LNCaP clone FGC (cell line): ENCODE measurements at regions not wholly inside any gene's neighbourhood (a gene's known extent, or its start where the extent isn't known, plus 50 kb on each side); places are given as distances from the start of the nearest gene placed in this dataset.

ENCODE experiments used
- DNase-seq: peaks from one replicate; pipeline ENCODE4 v3.0.0-alpha.2; 2011; ENCODE audit warnings: low read depth
- H3K4me3 ChIP-seq: 2 replicates; pipeline ENCODE4 v1.5.1; 2011; ENCODE audit warnings: mild to moderate bottlenecking, low read depth, low read length, control low read depth
- TF ChIP-seq, protein P1 (sequence below): IDR thresholded peaks from 2 replicates; pipeline ENCODE4 v1.5.1; 2012; ENCODE audit warnings: mild to moderate bottlenecking; ENCODE audit not compliant: control insufficient read depth, insufficient read depth; ENCODE audit errors: extremely low read depth

DNA sequence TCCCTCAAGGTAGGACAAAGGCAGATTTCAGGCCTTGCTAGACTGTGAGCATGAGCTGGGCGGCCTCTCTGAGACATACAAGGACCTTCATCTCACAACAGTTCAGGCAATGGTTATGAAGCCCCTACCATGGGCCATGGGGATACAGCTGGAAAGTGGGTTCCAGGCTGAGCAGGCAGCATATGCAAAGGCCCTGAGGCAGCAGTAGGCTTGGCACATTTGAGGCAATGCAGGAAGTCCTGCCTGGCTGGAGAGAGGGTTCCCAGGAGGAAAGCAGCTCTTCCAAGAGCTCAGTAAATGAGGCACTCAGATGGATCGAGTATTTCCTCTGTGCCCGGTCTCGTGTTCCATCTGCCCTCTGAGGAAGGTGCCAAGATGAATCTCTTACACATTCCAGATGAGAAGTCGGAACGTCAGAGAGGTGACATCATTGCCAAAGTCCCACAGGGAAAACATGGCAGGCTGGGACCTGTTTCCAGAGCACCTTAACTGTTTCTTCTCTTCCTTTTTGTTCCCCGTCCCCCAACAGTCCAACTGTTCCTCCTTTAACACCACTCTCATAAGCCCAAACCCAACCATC, 388.6 kb downstream of the MN1 start:
- H3K4me3 ChIP-seq = no peak overlapping the region
- no peak for DNase-seq
- TF ChIP-seq, protein P1, sequence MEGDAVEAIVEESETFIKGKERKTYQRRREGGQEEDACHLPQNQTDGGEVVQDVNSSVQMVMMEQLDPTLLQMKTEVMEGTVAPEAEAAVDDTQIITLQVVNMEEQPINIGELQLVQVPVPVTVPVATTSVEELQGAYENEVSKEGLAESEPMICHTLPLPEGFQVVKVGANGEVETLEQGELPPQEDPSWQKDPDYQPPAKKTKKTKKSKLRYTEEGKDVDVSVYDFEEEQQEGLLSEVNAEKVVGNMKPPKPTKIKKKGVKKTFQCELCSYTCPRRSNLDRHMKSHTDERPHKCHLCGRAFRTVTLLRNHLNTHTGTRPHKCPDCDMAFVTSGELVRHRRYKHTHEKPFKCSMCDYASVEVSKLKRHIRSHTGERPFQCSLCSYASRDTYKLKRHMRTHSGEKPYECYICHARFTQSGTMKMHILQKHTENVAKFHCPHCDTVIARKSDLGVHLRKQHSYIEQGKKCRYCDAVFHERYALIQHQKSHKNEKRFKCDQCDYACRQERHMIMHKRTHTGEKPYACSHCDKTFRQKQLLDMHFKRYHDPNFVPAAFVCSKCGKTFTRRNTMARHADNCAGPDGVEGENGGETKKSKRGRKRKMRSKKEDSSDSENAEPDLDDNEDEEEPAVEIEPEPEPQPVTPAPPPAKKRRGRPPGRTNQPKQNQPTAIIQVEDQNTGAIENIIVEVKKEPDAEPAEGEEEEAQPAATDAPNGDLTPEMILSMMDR = no peak

DNA sequence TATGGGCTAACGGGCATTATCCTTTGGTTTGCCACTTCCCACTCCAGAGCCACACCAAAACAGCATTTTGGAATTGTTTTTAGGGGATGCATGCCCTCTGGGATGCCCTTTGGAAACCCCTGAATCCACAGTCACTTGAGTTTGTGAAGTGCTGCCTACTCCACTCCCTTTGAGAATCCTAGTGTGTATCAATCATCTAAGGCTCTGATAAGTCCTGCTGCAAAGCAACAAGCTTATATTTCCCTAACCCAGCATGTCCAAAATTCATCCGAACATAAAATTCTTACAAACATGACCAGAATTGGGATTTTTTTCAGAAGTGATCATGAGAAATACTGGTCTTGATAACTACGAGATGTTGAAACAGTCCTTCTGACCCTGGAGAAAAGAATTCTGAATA, 387.9 kb downstream of the MN1 start:
- no peak for DNase-seq
- TF ChIP-seq, protein P1 = no peak
- H3K4me3 ChIP-seq = no peak overlapping the region

DNA sequence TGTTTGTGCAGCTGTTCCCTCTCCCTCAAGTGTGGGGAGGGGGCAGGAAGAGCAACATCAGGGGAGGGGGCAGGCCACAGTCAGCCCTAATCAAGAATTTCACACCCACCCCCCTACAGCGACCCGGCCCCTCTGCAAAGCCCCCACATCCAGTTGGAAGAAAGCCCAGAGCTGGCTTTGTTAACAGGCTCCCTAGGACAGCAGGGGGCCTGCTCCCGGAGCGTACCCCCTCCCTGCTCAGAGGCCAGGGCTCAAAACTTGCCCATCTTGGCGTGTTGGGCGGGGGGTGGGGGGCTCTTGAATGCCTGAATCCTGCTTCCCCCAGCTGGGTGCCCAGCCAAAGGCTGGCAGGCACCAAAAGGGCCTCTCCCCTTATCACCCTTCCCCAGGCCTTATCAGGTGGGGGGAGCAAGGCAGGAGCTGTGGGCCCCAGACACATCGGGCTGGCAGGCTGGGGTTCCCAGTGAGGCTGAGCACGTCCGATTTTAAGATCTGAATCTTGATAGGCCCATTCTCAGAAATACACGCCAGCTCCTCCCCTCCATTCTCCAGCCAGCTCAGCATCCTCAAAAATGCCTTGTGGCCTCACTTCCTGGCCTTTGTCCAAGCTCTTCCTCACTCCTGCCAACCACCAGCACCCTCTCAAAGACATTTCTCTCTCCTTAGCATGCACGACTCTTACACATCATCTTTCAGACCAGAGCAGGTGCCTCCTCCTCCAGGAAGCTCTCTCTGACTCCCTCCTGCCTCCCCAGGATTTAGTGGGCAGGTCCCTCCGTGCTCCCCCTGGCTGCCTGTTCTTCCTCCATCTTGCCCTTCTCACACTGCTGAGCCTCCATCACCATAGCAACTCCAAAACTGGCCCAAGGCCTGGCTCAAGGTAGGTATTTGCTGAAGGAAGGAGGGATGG, 384.8 kb downstream of the MN1 start:
- H3K4me3 ChIP-seq = no peak overlapping the region
- DNase-seq = no peak

GRCh38 chr22:27417421-27417814, 384.1 kb downstream of the MN1 start:
- no peak for DNase-seq
- H3K4me3 ChIP-seq = no peak overlapping the region
- TF ChIP-seq, protein P1 = no peak

More for the DNA sequence above, 384.8 kb downstream of the MN1 start:
- TF ChIP-seq, protein P1 = no peak

GRCh38 chr22:27418261-27418660, 383.3 kb downstream of the MN1 start:
- TF ChIP-seq, protein P1 = no peak
- DNase-seq = no peak
- H3K4me3 ChIP-seq = no peak overlapping the region

DNA sequence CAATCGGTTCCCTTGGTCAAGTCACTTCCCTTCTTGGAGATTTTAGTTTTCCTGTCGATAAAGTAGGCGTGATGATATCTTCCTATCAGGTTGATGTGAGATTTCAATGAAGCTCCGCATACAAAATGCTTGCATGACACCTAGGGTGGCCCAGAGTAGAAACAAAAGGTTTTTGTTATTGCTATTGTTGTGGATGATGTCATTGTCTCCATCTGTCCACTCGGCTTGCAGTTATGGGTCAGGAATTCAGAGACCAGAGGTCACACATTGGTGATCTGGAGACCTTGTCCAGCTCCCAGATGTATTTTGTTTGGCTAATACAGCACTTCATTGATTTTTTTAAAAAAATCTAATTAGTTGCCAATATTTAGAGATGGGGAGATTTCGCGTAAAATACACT, 382.1 kb downstream of the MN1 start:
- TF ChIP-seq, protein P1 = no peak

More for the DNA sequence above, 382.1 kb downstream of the MN1 start:
- DNase-seq = no peak
- no peak overlapping the region for H3K4me3 ChIP-seq
